Upper lobe of left lung (tissue), 4 donors: ENCODE measurements at regions not wholly inside any gene's neighbourhood (a gene's known extent, or its start where the extent isn't known, plus 50 kb on each side); places are given as distances from the start of the nearest gene placed in this dataset.

Experiments used
- CTCF ChIP-seq, 6 experiments: fragments of 450-650 bp in 4 of 6; fragments of 200-600 bp in 2 of 6; sonication (generic) in 2 of 6; IDR thresholded peaks; one replicate each; pipeline ENCODE4 v1.5.1; 2016 to 2019; ENCODE audit warnings: antibody characterized with exemption in 6 of 6
- POLR2A ChIP-seq, 4 donors: fragments of 450-650 bp; IDR thresholded peaks; one replicate each; pipeline ENCODE4 v1.5.1; 2016 to 2017; ENCODE audit warnings: antibody characterized with exemption in 4 of 4, mild to moderate bottlenecking in 2 of 4

- TF ChIP-seq CTCF (IDR thresholded peaks at IDR 0.05) (no peak), POLR2A (IDR thresholded peaks at IDR 0.05) (no peak)
Measured at GRCh38 chr6:80637312-80637711, 530.8 kb downstream of the BCKDHB start.
